ENCODE measurements at regions not wholly inside any gene's neighbourhood (a gene's known extent, or its start where the extent isn't known, plus 50 kb on each side); places are given as distances from the start of the nearest gene placed in this dataset.

DNA sequence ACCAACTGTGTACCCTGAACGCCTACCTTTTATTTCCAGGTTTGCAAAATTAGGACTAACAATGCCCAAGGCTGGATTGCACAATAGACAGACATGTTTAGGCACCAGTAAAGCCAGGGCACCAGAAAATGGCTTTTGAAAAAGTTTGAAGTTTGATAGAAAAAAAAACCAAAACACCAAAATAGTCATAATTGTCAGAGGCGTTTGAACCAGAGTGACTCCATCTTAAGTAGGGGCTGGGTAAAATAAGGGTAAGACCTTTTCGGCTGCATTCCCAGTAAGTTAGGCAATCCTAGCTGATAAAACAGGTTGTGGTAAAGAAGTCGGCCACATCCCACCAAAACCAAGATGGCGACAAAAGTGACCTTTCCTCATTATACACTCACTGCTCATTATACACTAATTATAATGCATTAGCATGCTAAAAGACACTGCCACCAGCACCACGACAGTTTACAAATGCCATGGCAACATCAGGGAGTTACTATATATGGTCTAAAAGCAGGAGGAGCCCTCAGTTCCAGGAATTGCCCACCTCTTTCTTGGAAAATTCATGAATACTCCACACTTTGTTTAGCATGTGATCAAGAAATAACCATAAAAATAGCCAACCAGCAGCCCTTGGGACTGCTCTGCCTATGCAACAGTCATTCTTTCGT is 71.2 kb upstream of the EPCAM start (continued):
- no peak for TF ChIP-seq CHD7 (IDR thresholded peaks at IDR 0.05; ENCODE audit: low read depth, low read length)
- no peak for TF ChIP-seq SPI1 (IDR thresholded peaks at IDR 0.05; ENCODE audit: borderline replicate concordance, low read depth, low read length)
- TF ChIP-seq, protein P1, sequence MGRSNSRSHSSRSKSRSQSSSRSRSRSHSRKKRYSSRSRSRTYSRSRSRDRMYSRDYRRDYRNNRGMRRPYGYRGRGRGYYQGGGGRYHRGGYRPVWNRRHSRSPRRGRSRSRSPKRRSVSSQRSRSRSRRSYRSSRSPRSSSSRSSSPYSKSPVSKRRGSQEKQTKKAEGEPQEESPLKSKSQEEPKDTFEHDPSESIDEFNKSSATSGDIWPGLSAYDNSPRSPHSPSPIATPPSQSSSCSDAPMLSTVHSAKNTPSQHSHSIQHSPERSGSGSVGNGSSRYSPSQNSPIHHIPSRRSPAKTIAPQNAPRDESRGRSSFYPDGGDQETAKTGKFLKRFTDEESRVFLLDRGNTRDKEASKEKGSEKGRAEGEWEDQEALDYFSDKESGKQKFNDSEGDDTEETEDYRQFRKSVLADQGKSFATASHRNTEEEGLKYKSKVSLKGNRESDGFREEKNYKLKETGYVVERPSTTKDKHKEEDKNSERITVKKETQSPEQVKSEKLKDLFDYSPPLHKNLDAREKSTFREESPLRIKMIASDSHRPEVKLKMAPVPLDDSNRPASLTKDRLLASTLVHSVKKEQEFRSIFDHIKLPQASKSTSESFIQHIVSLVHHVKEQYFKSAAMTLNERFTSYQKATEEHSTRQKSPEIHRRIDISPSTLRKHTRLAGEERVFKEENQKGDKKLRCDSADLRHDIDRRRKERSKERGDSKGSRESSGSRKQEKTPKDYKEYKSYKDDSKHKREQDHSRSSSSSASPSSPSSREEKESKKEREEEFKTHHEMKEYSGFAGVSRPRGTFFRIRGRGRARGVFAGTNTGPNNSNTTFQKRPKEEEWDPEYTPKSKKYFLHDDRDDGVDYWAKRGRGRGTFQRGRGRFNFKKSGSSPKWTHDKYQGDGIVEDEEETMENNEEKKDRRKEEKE (IDR thresholded peaks at IDR 0.05; ENCODE audit: borderline replicate concordance in 1 of 2, control insufficient read depth in 1 of 2, low read depth in 2 of 2, low read length in 1 of 2) = no peak
- TF ChIP-seq, protein P2, sequence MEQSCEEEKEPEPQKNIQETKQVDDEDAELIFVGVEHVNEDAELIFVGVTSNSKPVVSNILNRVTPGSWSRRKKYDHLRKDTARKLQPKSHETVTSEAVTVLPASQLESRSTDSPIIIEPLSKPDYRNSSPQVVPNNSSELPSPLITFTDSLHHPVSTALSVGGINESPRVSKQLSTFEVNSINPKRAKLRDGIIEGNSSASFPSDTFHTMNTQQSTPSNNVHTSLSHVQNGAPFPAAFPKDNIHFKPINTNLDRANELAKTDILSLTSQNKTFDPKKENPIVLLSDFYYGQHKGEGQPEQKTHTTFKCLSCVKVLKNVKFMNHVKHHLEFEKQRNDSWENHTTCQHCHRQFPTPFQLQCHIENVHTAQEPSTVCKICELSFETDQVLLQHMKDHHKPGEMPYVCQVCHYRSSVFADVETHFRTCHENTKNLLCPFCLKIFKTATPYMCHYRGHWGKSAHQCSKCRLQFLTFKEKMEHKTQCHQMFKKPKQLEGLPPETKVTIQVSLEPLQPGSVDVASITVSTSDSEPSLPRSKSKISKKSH (CRISPR knock-in tag; IDR thresholded peaks at IDR 0.05) = peak; percentile 85; the same call in 1 of the 2 replicates
- no peak for TF ChIP-seq NFRKB (IDR thresholded peaks at IDR 0.05; ENCODE audit: low read depth)
- TF ChIP-seq GTF3C2 (IDR thresholded peaks at IDR 0.05; ENCODE audit: borderline replicate concordance, extremely low read depth, insufficient read length) = no peak

Data from K562 (cell line).